ENCODE measurements at regions not wholly inside any gene's neighbourhood (a gene's known extent, or its start where the extent isn't known, plus 50 kb on each side); places are given as distances from the start of the nearest gene placed in this dataset.

GRCh38 chr20:50356962-50357782 lies 153.0 kb upstream of the PTPN1 start:
- H3K79me2 ChIP-seq (ENCODE audit: control insufficient read depth, insufficient read depth, low read length) = no peaks in the 10 kb centered on the region
- TF ChIP-seq POLR2A (IDR thresholded peaks at IDR 0.05; ENCODE audit: low read depth, low read length) (no peak), GATA2 (IDR thresholded peaks at IDR 0.05; ENCODE audit: insufficient read depth, insufficient read length, low read depth, low read length) (no peak), MYC (IDR thresholded peaks at IDR 0.05; ENCODE audit: low read depth, low read length) (no peak), POLR2AphosphoS5 (IDR thresholded peaks at IDR 0.05; ENCODE audit: insufficient read depth, low read depth, low read length) (no peak), MAX (IDR thresholded peaks at IDR 0.05; ENCODE audit: insufficient read depth, insufficient read length) (no peak), CTCF (IDR thresholded peaks at IDR 0.05; ENCODE audit: extremely low read depth in 1 of 2, insufficient read depth in 1 of 2, low read depth in 1 of 2, low read length in 2 of 2) (no peak), JUN (IDR thresholded peaks at IDR 0.05; ENCODE audit: borderline replicate concordance, insufficient read depth, insufficient read length, low read depth) (no peak), FOS (IDR thresholded peaks at IDR 0.05; ENCODE audit: borderline replicate concordance, insufficient read depth, low read length) (no peak), EZH2 (IDR thresholded peaks at IDR 0.05; ENCODE audit: borderline replicate concordance, low read depth, low read length, severe bottlenecking) (no peak)
- no peak overlapping the region for H3K9ac ChIP-seq (replicated peaks; ENCODE audit: extremely low read depth, insufficient read depth, low read length)
- H4K20me1 ChIP-seq (replicated peaks; ENCODE audit: control insufficient read depth, extremely low read depth, insufficient read depth, low read length) = no peaks in the 10 kb centered on the region
- no peaks in the 10 kb centered on the region for H3K36me3 ChIP-seq (ENCODE audit: control insufficient read depth in 2 of 2, extremely low read depth in 1 of 2, insufficient read depth in 2 of 2, low read length in 2 of 2)
- dilution Hi-C loops (cut with MboI; ENCODE audit: extremely low pct_ligation_motif_present, low sequenced_read_pairs) (no loop called here), intact Hi-C loops (cut with micrococcal nuclease) (no loop called here)
- no peak overlapping the region for H3K27ac ChIP-seq (ENCODE audit: insufficient read depth, low read depth, low read length)
- H3K4me1 ChIP-seq (ENCODE audit: control insufficient read depth, extremely low read depth, insufficient read depth, low read length) = no peaks in the 10 kb centered on the region
- peaks cover 4 to 5% of the 10 kb centered on the region in 2 experiments for H3K27me3 ChIP-seq (ENCODE audit: control insufficient read depth in 2 of 2, insufficient read depth in 2 of 2, low read length in 2 of 2)
- no peak overlapping the region for H3K4me2 ChIP-seq (ENCODE audit: insufficient read depth, low read length)
- POLR2A ChIA-PET = no interaction called here
- no peak for FAIRE-seq
- no peak for DNase-seq (ENCODE audit: low read depth, low spot score)
- H2AFZ ChIP-seq (ENCODE audit: low read depth, low read length) = no peak overlapping the region
- no peak overlapping the region for H3K4me3 ChIP-seq (replicated peaks in 1 of 3; ENCODE audit: insufficient read depth in 1 of 3, low read depth in 1 of 3, low read length in 3 of 3)
- H3K9me3 ChIP-seq (replicated peaks; ENCODE audit: control insufficient read depth, insufficient read depth, low read length) = no peaks in the 10 kb centered on the region
- H3K9me1 ChIP-seq (replicated peaks; ENCODE audit: control insufficient read depth, extremely low read depth, insufficient read depth, low read length) = no peaks in the 10 kb centered on the region
- CTCF ChIA-PET = interaction anchor here (0.8 kb wide), 1 partner anchor 178 kb away, joined by 5 read pairs; no protein-coding TSS in a partner anchor
- BruUV-seq (replicated peaks) = no TSS peak

Data from endothelial cell of umbilical vein (primary cell).